Keratinocyte (primary cell): ENCODE measurements at regions not wholly inside any gene's neighbourhood (a gene's known extent, or its start where the extent isn't known, plus 50 kb on each side); places are given as distances from the start of the nearest gene placed in this dataset.

Source experiments
- DNase-seq: peaks from one replicate; pipeline ENCODE4 v3.0.0-alpha.2; 2011; ENCODE audit warnings: low read depth, missing footprints, low spot score
- FAIRE-seq: peaks from 2 replicates; lab custom pipeline; 2011; peaks lifted over from hg19 to GRCh38; lab: Jason Lieb, UNC
- H2AFZ ChIP-seq: 2 replicates; pipeline ENCODE4 v1.6.0; 2012; ENCODE audit warnings: low read length, control low read depth, inconsistent platforms; ENCODE audit not compliant: control insufficient read depth
- H3K27ac ChIP-seq: 2 replicates; pipeline ENCODE4 v1.5.1; 2011; ENCODE audit warnings: low read length; ENCODE audit not compliant: control insufficient read depth, insufficient read depth
- H3K27me3 ChIP-seq: 3 replicates; pipeline ENCODE4 v1.6.0; 2011; ENCODE audit warnings: low read length; ENCODE audit not compliant: control insufficient read depth, insufficient read depth; ENCODE audit errors: extremely low read depth
- H3K36me3 ChIP-seq, 2 experiments: 2 replicates in 1 of 2; 3 replicates in 1 of 2; pipeline ENCODE4 v1.5.1; 2011; ENCODE audit warnings: low read length in 2 of 2, mild to moderate bottlenecking in 1 of 2; ENCODE audit not compliant: control insufficient read depth in 2 of 2, insufficient read depth in 2 of 2; ENCODE audit errors: extremely low read depth in 1 of 2
- H3K4me1 ChIP-seq: 3 replicates; pipeline ENCODE4 v1.5.1; 2011; ENCODE audit warnings: low read length; ENCODE audit not compliant: control insufficient read depth, insufficient read depth; ENCODE audit errors: extremely low read depth
- H3K4me2 ChIP-seq: 3 replicates; pipeline ENCODE4 v1.6.0; 2011; ENCODE audit warnings: low read depth, low read length; ENCODE audit not compliant: control insufficient read depth, insufficient read depth; ENCODE audit errors: extremely low read depth
- H3K4me3 ChIP-seq, 3 experiments: fragments of 200-600 bp in 1 of 3; sonication (generic) in 1 of 3; 2 replicates in 2 of 3; 3 replicates in 1 of 3; pipeline ENCODE4 v1.5.1; 2011 to 2016; ENCODE audit warnings: low read length in 3 of 3, mild to moderate bottlenecking in 3 of 3, control low read depth in 2 of 3, inconsistent platforms in 1 of 3, low read depth in 1 of 3, mixed read lengths in 1 of 3, mixed run types in 1 of 3, moderate library complexity in 1 of 3; ENCODE audit not compliant: control insufficient read depth in 2 of 3, insufficient read depth in 2 of 3; ENCODE audit errors: extremely low read depth in 1 of 3
- H3K79me2 ChIP-seq: 2 replicates; pipeline ENCODE4 v1.6.0; 2012; ENCODE audit warnings: low read length; ENCODE audit not compliant: control insufficient read depth, insufficient read depth
- H3K9ac ChIP-seq: 3 replicates; pipeline ENCODE4 v1.6.0; 2011; ENCODE audit warnings: low read length; ENCODE audit not compliant: control insufficient read depth, insufficient read depth; ENCODE audit errors: extremely low read depth
- H3K9me1 ChIP-seq: 3 replicates; pipeline ENCODE4 v1.6.0; 2011; ENCODE audit warnings: low read length; ENCODE audit not compliant: control insufficient read depth, insufficient read depth; ENCODE audit errors: extremely low read depth
- H3K9me3 ChIP-seq: 2 replicates; pipeline ENCODE4 v1.5.1; 2012; ENCODE audit warnings: low read depth, low read length; ENCODE audit not compliant: control insufficient read depth
- H4K20me1 ChIP-seq: 3 replicates; pipeline ENCODE4 v1.6.0; 2011; ENCODE audit warnings: low read length; ENCODE audit not compliant: control insufficient read depth, insufficient read depth; ENCODE audit errors: extremely low read depth
- CTCF ChIP-seq, 3 experiments: IDR thresholded peaks in 1 of 3; conservative IDR thresholded peaks in 1 of 3; optimal IDR thresholded peaks in 1 of 3; 2 replicates in 2 of 3; 3 replicates in 1 of 3; pipeline versions ENCODE3 to v1.5.1; 2011; ENCODE audit warnings: low read length in 3 of 3, mild to moderate bottlenecking in 3 of 3, moderate library complexity in 2 of 3, control low read depth in 1 of 3, inconsistent platforms in 1 of 3; ENCODE audit not compliant: insufficient read depth in 2 of 3; ENCODE audit errors: extremely low read depth in 1 of 3
- EZH2 ChIP-seq: IDR thresholded peaks from one replicate; pipeline ENCODE4 v1.6.1; 2012; ENCODE audit warnings: inconsistent platforms, mild to moderate bottlenecking, low read length, moderate library complexity
- dilution Hi-C: fragments of 300-500 bp; cut with MboI; formaldehyde crosslinking; loops from one replicate; pipeline ENCODE4 v1.7.0; 2020; ENCODE audit warnings: low sequenced_read_pairs; ENCODE audit not compliant: extremely low pct_ligation_motif_present

GRCh38 chr7:109101332-109101731 is 531.7 kb downstream of the DNAJB9 start:
- no peak for FAIRE-seq
- no peaks in the 10 kb centered on the region for H3K4me1 ChIP-seq
- H3K79me2 ChIP-seq = no peaks in the 10 kb centered on the region
- H3K36me3 ChIP-seq = no peaks in the 10 kb centered on the region
- H3K4me3 ChIP-seq = no peak overlapping the region
- H3K9me1 ChIP-seq = no peaks in the 10 kb centered on the region
- no peak overlapping the region for H2AFZ ChIP-seq
- no peak overlapping the region for H3K27ac ChIP-seq
- dilution Hi-C loops = no loop called here
- H3K4me2 ChIP-seq = no peak overlapping the region
- H4K20me1 ChIP-seq = no peaks in the 10 kb centered on the region
- H3K9me3 ChIP-seq = no peaks in the 10 kb centered on the region
- no peak overlapping the region for H3K9ac ChIP-seq
- no peak for TF ChIP-seq EZH2
- no peak for TF ChIP-seq CTCF (optimal IDR thresholded peaks at IDR 0.05 in 1 of 3, IDR thresholded peaks at IDR 0.05 in 1 of 3, conservative IDR thresholded peaks at IDR 0.05 in 1 of 3; ENCODE audit: extremely low read depth in 1 of 3, insufficient read depth in 2 of 3, low read length in 3 of 3)
- no peak for DNase-seq
- no peaks in the 10 kb centered on the region for H3K27me3 ChIP-seq

GRCh38 chr7:109109558-109109957 is 539.9 kb downstream of the DNAJB9 start:
- H4K20me1 ChIP-seq = no peaks in the 10 kb centered on the region
- H3K79me2 ChIP-seq = no peaks in the 10 kb centered on the region
- H3K4me3 ChIP-seq = no peak overlapping the region
- FAIRE-seq (no peak), DNase-seq (no peak)
- no peaks in the 10 kb centered on the region for H3K27me3 ChIP-seq
- H2AFZ ChIP-seq = no peak overlapping the region
- H3K27ac ChIP-seq = no peak overlapping the region
- TF ChIP-seq EZH2 (no peak), CTCF (optimal IDR thresholded peaks at IDR 0.05 in 1 of 3, IDR thresholded peaks at IDR 0.05 in 1 of 3, conservative IDR thresholded peaks at IDR 0.05 in 1 of 3; ENCODE audit: extremely low read depth in 1 of 3, insufficient read depth in 2 of 3, low read length in 3 of 3) (no peak)
- no peaks in the 10 kb centered on the region for H3K4me1 ChIP-seq
- no peak overlapping the region for H3K4me2 ChIP-seq
- no peak overlapping the region for H3K9ac ChIP-seq
- no peaks in the 10 kb centered on the region for H3K9me3 ChIP-seq
- dilution Hi-C loops = no loop called here
- H3K36me3 ChIP-seq = no peaks in the 10 kb centered on the region
- H3K9me1 ChIP-seq = no peaks in the 10 kb centered on the region
